ENCODE measurements at regions not wholly inside any gene's neighbourhood (a gene's known extent, or its start where the extent isn't known, plus 50 kb on each side); places are given as distances from the start of the nearest gene placed in this dataset.

DNA sequence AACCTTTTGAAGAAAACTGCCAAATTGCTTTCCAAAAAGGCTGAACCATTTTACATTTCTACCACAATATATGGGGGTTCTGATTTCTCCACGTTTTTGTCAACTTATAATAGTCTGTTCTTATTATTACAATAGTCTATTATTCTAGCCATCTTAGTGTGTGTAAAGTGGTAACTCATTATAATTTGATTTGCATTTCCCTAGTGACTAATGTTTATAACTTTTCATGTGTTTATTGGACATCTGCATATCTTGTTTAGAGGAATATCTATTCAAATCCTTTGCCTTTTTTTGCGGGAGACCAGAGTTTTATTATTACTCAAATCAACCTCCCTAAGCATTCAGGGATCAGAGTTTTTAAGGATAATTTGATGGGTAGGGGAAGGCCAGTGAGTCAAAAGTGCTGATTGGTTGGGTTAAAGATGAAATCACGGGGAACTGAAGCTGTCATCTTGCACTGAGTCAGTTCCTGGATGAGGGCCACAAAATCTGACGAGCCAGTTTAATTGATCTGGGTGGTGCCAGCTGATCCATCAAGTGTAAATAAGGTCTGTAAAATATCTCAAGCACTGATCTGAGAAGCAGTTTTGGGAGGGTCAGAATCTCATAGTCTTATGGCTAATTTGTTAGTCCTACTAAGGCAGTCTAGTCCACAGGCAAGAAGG lies 303.4 kb upstream of the NCKAP5 start:
- no peak for TF ChIP-seq L3MBTL2 (conservative IDR thresholded peaks at IDR 0.05)
- TF ChIP-seq SP1 (IDR thresholded peaks at IDR 0.05): no peak
- TF ChIP-seq BHLHE40 (IDR thresholded peaks at IDR 0.05; ENCODE audit: borderline replicate concordance): no peak
- TF ChIP-seq FOXM1 (IDR thresholded peaks at IDR 0.05; ENCODE audit: borderline replicate concordance): no peak
- TF ChIP-seq, protein P1, sequence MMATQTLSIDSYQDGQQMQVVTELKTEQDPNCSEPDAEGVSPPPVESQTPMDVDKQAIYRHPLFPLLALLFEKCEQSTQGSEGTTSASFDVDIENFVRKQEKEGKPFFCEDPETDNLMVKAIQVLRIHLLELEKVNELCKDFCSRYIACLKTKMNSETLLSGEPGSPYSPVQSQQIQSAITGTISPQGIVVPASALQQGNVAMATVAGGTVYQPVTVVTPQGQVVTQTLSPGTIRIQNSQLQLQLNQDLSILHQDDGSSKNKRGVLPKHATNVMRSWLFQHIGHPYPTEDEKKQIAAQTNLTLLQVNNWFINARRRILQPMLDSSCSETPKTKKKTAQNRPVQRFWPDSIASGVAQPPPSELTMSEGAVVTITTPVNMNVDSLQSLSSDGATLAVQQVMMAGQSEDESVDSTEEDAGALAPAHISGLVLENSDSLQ (IDR thresholded peaks at IDR 0.05): no peak
- TF ChIP-seq SUZ12 (IDR thresholded peaks at IDR 0.05): no peak
- no peak for TF ChIP-seq ZNF384 (IDR thresholded peaks at IDR 0.05)
- TF ChIP-seq FOXA1 (IDR thresholded peaks at IDR 0.05): no peak
